HG03457 (cell line): ENCODE measurements at regions not wholly inside any gene's neighbourhood (a gene's known extent, or its start where the extent isn't known, plus 50 kb on each side); places are given as distances from the start of the nearest gene placed in this dataset.

Source experiments
- ATAC-seq: cut with Tn5 transposase; IDR thresholded peaks from one replicate; pipeline ENCODE4 v1.9.1; 2021; ENCODE audit warnings: moderate number of reproducible peaks; ENCODE audit not compliant: unreplicated experiment

DNA sequence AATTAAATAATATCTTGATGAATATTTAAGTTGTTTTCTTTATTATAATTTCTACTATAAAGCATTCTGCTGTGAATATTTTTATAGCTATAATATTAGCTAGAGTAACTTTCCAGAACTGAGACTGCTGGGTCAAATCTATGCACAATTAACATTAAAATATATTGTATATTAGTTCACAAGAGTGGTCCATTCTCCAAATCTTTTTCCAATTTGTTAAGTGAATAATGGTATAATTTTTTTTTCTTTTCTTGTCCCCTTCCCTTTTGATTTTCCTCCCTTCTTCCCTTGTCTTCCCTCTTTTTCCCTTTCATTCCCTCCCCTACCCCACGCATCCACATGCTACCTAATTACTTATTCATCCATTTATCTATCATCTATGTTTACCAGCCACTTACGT is 977.5 kb downstream of the TUSC7 start:
- no peak for ATAC-seq

DNA sequence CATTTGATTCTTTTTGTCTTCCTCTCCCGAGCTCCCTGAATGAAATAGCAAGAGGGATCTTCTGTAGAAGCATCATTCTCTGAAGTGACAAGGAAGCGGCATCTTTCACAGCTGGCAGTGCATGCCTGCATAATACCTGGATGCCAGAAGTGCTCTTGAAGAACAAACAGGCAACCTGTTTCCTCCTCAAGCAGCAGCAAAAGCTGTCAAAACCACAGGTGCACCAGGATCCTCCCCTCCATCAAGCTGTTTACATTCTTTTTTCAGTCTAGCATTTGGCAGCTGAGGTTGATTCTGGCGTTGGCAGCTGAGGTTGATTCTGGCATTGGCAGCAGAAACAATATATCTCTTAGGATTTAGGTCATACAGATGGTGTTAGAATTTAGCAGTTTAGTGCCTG is 979.0 kb downstream of the TUSC7 start:
- no peak for ATAC-seq

DNA sequence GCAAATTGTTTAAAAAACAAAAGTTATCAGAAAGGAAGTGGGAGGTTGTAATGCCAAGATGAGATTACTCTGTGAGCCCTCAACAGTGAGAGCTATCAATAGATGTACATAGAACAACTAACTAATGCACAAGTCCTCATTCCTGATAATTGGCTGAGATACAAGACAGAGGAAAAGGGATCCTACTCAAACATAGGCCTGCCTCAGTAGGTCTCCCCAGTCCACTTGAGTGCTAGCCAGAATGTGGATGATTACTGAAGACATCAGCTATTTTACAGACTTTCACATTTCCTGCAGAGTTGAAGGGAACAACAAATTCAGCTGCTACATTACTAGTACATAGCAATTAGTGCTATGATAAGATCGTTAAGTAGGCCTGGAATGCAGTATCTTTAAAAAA is 981.9 kb downstream of the TUSC7 start:
- no peak for ATAC-seq

GRCh38 chr3:117692416-117692995 is 982.9 kb downstream of the TUSC7 start:
- ATAC-seq = no peak

DNA sequence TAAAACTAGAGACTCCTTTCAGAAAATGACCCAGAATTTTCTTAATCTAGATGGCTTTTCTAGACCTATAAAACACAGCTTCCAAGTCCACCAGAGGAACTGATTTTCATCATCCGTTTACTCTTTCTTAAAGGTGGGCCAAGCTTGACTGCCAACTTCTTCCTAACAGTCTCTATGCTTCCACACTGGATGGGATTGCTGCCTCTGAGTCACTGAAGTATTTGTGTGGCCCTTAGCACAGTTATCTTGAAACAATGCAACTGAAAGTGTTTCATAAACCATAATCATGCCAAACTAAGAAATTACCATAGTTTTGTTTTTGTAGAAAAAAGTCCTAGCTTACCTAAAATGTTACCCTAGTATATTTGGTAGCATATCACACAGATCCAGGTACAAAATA is 985.7 kb downstream of the TUSC7 start:
- ATAC-seq = no peak

DNA sequence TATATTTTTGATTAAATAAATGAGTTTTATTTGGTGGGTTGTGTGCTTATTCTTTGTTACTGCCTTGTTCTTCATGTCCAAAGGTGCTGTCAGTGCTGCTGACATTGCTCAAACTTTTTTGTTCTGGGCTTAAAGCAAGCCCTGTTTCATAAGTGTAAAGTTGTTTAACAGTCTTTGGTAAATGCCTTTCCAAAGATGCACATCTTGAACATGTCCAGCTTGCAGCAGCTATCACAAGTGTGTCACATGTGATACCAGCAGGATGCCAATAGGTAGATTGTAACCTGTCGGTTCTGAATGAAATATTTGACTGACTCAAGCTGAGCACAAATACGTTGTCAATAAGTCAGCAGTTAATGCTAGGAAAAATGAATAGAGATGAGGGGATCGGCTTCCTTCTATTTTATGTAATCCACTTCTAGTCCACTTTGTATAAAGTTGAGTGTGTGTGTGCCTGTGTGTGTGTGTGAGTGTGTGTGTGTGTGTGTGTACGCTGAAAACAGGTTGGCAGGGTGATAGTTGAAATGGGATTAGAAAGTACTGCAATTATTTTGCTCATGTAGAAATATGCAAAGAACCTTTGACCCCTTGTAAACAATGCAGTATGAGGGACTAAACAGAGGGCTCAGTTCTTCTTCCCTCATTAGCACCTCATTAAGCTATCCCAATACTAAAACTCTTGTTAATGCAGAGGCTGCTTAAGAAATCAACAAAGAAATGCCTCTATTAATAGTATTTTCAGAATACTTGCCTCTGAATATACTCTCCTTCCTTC is 986.5 kb downstream of the TUSC7 start:
- no peak for ATAC-seq

DNA sequence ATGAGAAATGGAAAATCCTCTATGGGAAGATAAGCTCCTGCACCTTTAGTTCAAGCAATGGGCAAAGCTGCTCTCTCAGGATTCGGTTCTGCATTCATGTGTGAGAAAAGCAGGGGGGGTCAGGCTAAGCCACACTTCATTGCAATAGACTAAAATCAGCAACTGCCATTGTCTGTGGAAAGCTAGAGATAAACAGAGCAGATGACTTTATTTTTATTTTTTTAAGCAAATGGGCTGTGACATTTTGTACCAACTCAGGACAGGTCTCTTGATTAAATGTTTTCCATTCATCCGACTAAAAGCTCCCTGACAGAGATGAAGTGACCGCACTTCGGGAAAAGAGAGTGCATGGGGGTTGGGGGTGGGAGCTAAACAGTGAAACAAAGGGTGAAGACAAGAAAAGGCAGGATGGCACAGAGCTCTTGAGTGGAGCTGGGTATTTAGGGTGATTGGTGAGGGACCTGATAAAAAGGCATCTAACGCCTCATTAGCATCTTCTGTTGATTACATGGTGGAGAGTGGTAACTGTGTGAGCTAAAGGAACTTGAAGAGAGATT is 987.4 kb downstream of the TUSC7 start:
- no peak for ATAC-seq

DNA sequence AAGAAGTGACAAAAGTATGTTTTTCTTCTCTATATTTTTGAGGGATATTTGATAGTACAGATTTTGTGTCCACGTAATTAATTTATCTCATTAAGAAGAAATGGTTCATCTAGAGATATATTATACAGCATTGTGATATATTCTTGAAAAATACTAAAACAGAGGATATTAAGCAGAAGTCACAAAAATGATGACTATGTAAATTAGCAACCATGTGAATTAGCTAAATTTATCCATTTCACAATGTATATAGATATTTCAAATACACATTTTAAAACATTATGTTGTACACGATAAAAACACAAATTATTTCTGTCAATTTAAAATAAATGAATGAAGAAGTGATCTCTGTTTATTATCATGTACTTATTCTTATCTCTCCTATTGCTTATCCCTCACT is 989.5 kb downstream of the TUSC7 start:
- ATAC-seq = no peak

GRCh38 chr3:117700573-117701360 is 991.2 kb downstream of the TUSC7 start:
- ATAC-seq = no peak

DNA sequence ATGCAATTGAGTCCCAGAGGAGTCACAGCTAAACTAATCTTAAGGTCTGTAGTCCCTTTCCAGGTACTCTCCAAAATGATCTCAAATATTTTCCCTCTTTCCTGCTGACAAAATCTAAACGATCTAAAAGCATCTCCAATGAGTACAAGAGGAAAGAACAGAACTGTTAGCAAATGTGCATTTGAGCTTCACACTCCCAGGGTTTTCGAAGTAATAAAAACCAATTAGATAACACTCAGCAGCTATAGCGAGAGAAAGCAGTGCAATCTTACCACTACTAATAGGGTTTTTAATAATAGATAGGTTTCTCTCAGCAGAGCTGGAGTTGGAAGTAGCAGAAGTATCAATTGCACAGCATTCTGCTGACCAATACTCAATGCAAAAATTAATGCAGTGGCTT is 995.4 kb downstream of the TUSC7 start:
- no peak for ATAC-seq

GRCh38 chr3:117706037-117706436 is 996.5 kb downstream of the TUSC7 start:
- ATAC-seq = no peak

DNA sequence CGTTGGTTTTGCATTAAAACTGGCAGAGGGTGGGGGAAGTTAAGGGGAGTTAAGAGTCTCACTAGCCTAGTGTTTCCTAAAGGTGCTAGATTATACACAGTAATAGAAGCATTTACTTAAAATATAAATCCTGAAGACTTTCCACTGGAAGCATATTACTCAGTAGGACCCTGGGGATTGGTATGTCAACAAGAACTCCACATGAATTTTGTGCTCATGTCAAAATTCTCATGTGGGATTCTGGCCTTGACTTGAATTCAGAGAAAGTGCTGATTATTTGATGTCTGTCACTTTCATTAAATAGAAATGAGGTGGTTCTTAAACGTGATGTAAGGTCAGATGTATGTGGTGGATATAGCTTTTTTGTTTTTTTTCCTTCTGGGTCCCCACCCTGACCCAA is 997.2 kb downstream of the TUSC7 start:
- no peak for ATAC-seq

GRCh38 chr3:117708601-117709000 is 999.0 kb downstream of the TUSC7 start:
- no peak for ATAC-seq

- no peak for ATAC-seq
Measured at GRCh38 chr3:117709108-117709507, 999.5 kb downstream of the TUSC7 start.

GRCh38 chr3:117710501-117710900 is 1000.9 kb downstream of the TUSC7 start:
- no peak for ATAC-seq

DNA sequence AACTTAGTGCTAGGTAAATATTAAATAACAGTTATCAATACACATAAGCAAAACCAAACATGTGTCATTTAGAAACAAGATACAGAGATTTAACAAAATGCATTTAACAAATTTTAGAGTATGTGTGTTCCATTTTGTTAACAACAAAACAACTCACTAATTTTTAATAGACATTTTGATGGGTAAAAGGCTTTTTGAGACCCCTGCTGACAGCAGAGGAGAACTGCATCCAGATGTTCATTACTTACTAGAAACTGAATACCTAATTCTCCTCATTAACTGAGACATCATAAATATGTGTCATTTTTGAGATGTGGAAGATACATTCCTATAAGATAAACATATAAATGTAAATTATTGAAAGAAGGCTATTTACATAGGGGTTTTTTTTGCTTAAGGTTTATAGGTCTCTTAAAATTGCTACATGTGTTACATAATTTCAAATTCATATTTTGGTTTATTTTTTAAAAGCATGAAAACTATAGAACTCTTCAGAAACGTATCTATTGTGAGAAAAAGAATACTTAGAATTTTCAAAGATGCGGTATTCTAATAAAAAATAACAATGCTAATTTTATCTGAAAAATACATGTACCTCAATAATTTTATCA is 1009.8 kb downstream of the TUSC7 start:
- ATAC-seq = no peak

- no peak for ATAC-seq
Measured at GRCh38 chr3:117721866-117722265, 1012.3 kb downstream of the TUSC7 start.

- no peak for ATAC-seq
Measured at GRCh38 chr3:117722856-117723255, 1013.3 kb downstream of the TUSC7 start.

DNA sequence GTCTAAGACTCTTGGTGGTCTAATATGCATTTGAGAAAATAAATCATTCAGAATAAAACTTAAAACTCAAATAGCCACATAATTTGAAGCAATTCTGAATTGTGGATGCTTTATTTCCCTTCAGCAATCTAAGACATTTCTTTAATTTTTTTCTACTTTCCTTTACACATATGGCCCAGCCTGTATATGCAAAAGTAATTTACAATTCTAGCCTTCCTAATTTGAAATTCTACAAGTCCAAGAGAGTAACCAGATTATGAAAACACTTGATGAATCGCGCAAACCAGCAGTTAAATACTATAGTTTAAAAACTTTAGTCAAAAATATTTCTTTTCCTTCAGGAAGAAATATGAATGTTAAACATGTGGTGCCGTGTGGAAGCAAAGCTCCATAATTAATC is 1014.2 kb downstream of the TUSC7 start:
- ATAC-seq = no peak

DNA sequence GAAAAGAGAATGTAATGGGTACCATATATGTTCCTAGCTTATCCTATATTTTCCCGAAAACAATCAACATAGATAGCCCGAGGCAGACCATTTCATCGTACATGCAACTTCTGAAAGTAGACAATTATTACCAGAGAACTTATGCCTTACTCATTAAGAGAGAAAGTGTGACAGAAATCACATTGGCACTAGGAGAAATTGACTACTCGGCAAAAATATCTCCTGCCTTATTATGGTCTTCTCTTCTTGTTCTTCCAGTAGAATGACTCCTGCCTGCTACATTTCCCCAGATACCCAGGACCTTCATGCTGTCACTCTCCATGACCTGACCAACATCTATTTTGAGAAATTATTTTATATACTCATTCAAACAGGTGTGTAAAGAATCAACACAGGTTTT is 1015.7 kb downstream of the TUSC7 start:
- ATAC-seq = no peak

- no peak for ATAC-seq
Measured at GRCh38 chr3:117726776-117727175, 1017.2 kb downstream of the TUSC7 start.
